GM21825 (cell line): ENCODE measurements at regions not wholly inside any gene's neighbourhood (a gene's known extent, or its start where the extent isn't known, plus 50 kb on each side); places are given as distances from the start of the nearest gene placed in this dataset.
"Not testable (repeated sequence)": the region's sequence is repeated elsewhere in the genome, so short reads cannot be mapped to it uniquely, and the experiment has no call there.

Experiments
- ATAC-seq: cut with Tn5 transposase; IDR thresholded peaks from one replicate; pipeline ENCODE4 v1.9.1; 2021; ENCODE audit warnings: mild to moderate bottlenecking, moderate library complexity; ENCODE audit not compliant: unreplicated experiment

GRCh38 chr2:160721089-160722040 lies 227.8 kb upstream of the RBMS1 start:
- ATAC-seq: no peak

- ATAC-seq: no peak
Observed at GRCh38 chr2:160726046-160726445, 232.4 kb upstream of the RBMS1 start.

- ATAC-seq: no peak
Observed at GRCh38 chr2:160730296-160730995, 236.8 kb upstream of the RBMS1 start.

- ATAC-seq: no peak
Observed at GRCh38 chr2:160731415-160731814, 237.8 kb upstream of the RBMS1 start.

- ATAC-seq: no peak
Observed at GRCh38 chr2:160731856-160732255, 238.2 kb upstream of the RBMS1 start.

- no peak for ATAC-seq
Observed at GRCh38 chr2:160735696-160736095, 242.1 kb upstream of the RBMS1 start.

- no peak for ATAC-seq
Observed at GRCh38 chr2:160736148-160737028, 242.8 kb upstream of the RBMS1 start.

GRCh38 chr2:160737247-160737646 lies 243.6 kb upstream of the RBMS1 start:
- no peak for ATAC-seq

GRCh38 chr2:160741271-160741670 lies 247.7 kb upstream of the RBMS1 start:
- ATAC-seq: no peak

- ATAC-seq: no peak
Observed at GRCh38 chr2:160741815-160742214, 248.2 kb upstream of the RBMS1 start.

- no peak for ATAC-seq
Observed at GRCh38 chr2:160742667-160743066, 249.1 kb upstream of the RBMS1 start.

GRCh38 chr2:160747501-160748170 lies 254.0 kb upstream of the RBMS1 start:
- no peak for ATAC-seq

GRCh38 chr2:160751021-160751420 lies 257.4 kb upstream of the RBMS1 start:
- no peak for ATAC-seq

GRCh38 chr2:160752475-160753330 lies 259.1 kb upstream of the RBMS1 start:
- no peak for ATAC-seq

- ATAC-seq: no peak
Observed at GRCh38 chr2:160753331-160753654, 259.7 kb upstream of the RBMS1 start.

GRCh38 chr2:160753960-160754359 lies 260.4 kb upstream of the RBMS1 start:
- ATAC-seq: no peak

GRCh38 chr2:160756481-160756880 lies 262.9 kb upstream of the RBMS1 start:
- ATAC-seq: no peak

GRCh38 chr2:160762493-160763128 lies 269.0 kb upstream of the RBMS1 start:
- ATAC-seq: not testable (repeated sequence)

- no peak for ATAC-seq
Observed at GRCh38 chr2:160783474-160783873, 289.9 kb upstream of the RBMS1 start.
